Peyer's patch (tissue), 4 donors: ENCODE measurements at regions not wholly inside any gene's neighbourhood (a gene's known extent, or its start where the extent isn't known, plus 50 kb on each side); places are given as distances from the start of the nearest gene placed in this dataset.

Experiments used
- DNase-seq, 3 donors: peaks; one replicate each; pipeline ENCODE4 v3.0.0-alpha.2; 2017 to 2019
- H3K27ac ChIP-seq, 4 donors: fragments of 200-600 bp; sonication (generic); one replicate each; pipeline ENCODE4 v1.5.1; 2016 to 2019
- H3K27me3 ChIP-seq, 2 donors: fragments of 200-600 bp; sonication (generic); one replicate each; pipeline ENCODE4 v1.5.1; 2019
- H3K36me3 ChIP-seq, 3 donors: fragments of 200-600 bp; sonication (generic); one replicate each; pipeline ENCODE4 v1.5.1; 2016 to 2019
- H3K4me1 ChIP-seq, 4 donors: fragments of 200-600 bp; sonication (generic); one replicate each; pipeline ENCODE4 v1.5.1; 2016 to 2019
- H3K4me3 ChIP-seq, 4 donors: fragments of 200-600 bp; sonication (generic); 1 replicate in 3 of 4; 2 replicates in 1 of 4; pipeline ENCODE4 v1.5.1; 2016 to 2019; ENCODE audit warnings: mild to moderate bottlenecking in 1 of 4
- H3K9me3 ChIP-seq, 4 donors: fragments of 200-600 bp; sonication (generic); one replicate each; pipeline ENCODE4 v1.5.1; 2016 to 2019; ENCODE audit warnings: mild to moderate bottlenecking in 1 of 4
- CTCF ChIP-seq, 6 experiments: fragments of 450-650 bp in 4 of 6; fragments of 200-600 bp in 2 of 6; sonication (generic) in 1 of 6; IDR thresholded peaks; one replicate each; pipeline ENCODE4 v1.5.1; 2017 to 2019; ENCODE audit warnings: antibody characterized with exemption in 6 of 6, mild to moderate bottlenecking in 3 of 6, moderate library complexity in 1 of 6
- POLR2A ChIP-seq, 2 donors: fragments of 450-650 bp; IDR thresholded peaks; one replicate each; pipeline ENCODE4 v1.5.1; 2017; ENCODE audit warnings: antibody characterized with exemption in 2 of 2, mild to moderate bottlenecking in 2 of 2, moderate library complexity in 2 of 2

- no peak for DNase-seq
- Histone ChIP-seq H3K36me3 (no peaks in the 10 kb centered on the region), H3K9me3 (no peaks in the 10 kb centered on the region), H3K4me3 (no peak overlapping the region), H3K4me1 (no peaks in the 10 kb centered on the region), H3K27ac (no peak overlapping the region), H3K27me3 (no peaks in the 10 kb centered on the region)
- TF ChIP-seq CTCF (IDR thresholded peaks at IDR 0.05) (no peak), POLR2A (IDR thresholded peaks at IDR 0.05) (no peak)
These were observed 806.1 kb upstream of the MIR17HG start for GRCh38 chr13:90541346-90541745.

- Histone ChIP-seq H3K4me3 (no peak overlapping the region), H3K27me3 (no peaks in the 10 kb centered on the region), H3K9me3 (peaks cover 0 to 3% (median 0%) of the 10 kb centered on the region in 4 donors), H3K27ac (no peak overlapping the region), H3K36me3 (no peaks in the 10 kb centered on the region), H3K4me1 (no peaks in the 10 kb centered on the region)
- no peak for DNase-seq
- no peak for TF ChIP-seq CTCF (IDR thresholded peaks at IDR 0.05)
These were observed 804.5 kb upstream of the MIR17HG start for GRCh38 chr13:90542959-90543505.

GRCh38 chr13:90545070-90545840 lies 802.2 kb upstream of the MIR17HG start:
- no peak overlapping the region for H3K27ac ChIP-seq
- H3K9me3 ChIP-seq: peaks cover 0 to 7% (median 0%) of the 10 kb centered on the region in 4 donors
- no peak overlapping the region for H3K4me3 ChIP-seq
- H3K27me3 ChIP-seq: no peaks in the 10 kb centered on the region
- TF ChIP-seq CTCF (IDR thresholded peaks at IDR 0.05): no peak
- TF ChIP-seq POLR2A (IDR thresholded peaks at IDR 0.05): no peak
- no peaks in the 10 kb centered on the region for H3K4me1 ChIP-seq
- H3K36me3 ChIP-seq: no peaks in the 10 kb centered on the region
- DNase-seq: no peak

- Histone ChIP-seq H3K27ac (no peak overlapping the region), H3K4me1 (no peaks in the 10 kb centered on the region), H3K4me3 (no peak overlapping the region), H3K27me3 (no peaks in the 10 kb centered on the region), H3K9me3 (peaks cover 0 to 7% (median 0%) of the 10 kb centered on the region in 4 donors), H3K36me3 (no peaks in the 10 kb centered on the region)
- TF ChIP-seq POLR2A (IDR thresholded peaks at IDR 0.05) (no peak), CTCF (IDR thresholded peaks at IDR 0.05) (no peak)
- no peak for DNase-seq
These were observed 800.2 kb upstream of the MIR17HG start for GRCh38 chr13:90547272-90547790.

GRCh38 chr13:90551253-90551652 lies 796.2 kb upstream of the MIR17HG start:
- no peak overlapping the region for H3K4me3 ChIP-seq
- TF ChIP-seq CTCF (IDR thresholded peaks at IDR 0.05) (no peak), POLR2A (IDR thresholded peaks at IDR 0.05) (no peak)
- no peaks in the 10 kb centered on the region for H3K4me1 ChIP-seq
- DNase-seq: no peak
- H3K36me3 ChIP-seq: no peaks in the 10 kb centered on the region
- H3K9me3 ChIP-seq: peaks cover 0 to 7% (median 0%) of the 10 kb centered on the region in 4 donors
- H3K27me3 ChIP-seq: no peaks in the 10 kb centered on the region
- no peak overlapping the region for H3K27ac ChIP-seq
